ENCODE measurements at regions not wholly inside any gene's neighbourhood (a gene's known extent, or its start where the extent isn't known, plus 50 kb on each side); places are given as distances from the start of the nearest gene placed in this dataset.
"Not testable (repeated sequence)": the region's sequence is repeated elsewhere in the genome, so short reads cannot be mapped to it uniquely, and the experiment has no call there.

DNA sequence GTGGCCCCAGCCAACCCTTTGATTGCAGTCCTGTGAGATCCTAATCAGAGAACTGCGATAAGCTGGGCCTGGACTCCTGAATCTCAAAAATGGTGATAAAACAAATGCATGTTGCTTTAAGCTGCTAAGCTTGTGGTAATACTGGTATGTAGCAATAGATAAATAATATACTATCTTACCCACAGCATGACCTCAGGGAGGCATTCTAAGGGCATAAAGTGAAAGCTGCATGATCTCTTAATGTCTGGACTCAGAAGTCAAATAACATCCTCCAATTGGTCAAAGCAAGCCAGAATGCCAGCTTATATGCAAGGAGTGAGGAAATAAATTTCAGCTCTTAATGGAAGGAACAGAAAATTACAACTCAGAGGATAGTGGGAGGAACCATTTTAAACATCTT lies 246.1 kb downstream of the FSIP2 start:
- H3K27ac ChIP-seq = no peak overlapping the region
- no peaks in the 10 kb centered on the region for H3K36me3 ChIP-seq
- TF ChIP-seq POLR2A (IDR thresholded peaks at IDR 0.05) = no peak
- TF ChIP-seq, protein P1, sequence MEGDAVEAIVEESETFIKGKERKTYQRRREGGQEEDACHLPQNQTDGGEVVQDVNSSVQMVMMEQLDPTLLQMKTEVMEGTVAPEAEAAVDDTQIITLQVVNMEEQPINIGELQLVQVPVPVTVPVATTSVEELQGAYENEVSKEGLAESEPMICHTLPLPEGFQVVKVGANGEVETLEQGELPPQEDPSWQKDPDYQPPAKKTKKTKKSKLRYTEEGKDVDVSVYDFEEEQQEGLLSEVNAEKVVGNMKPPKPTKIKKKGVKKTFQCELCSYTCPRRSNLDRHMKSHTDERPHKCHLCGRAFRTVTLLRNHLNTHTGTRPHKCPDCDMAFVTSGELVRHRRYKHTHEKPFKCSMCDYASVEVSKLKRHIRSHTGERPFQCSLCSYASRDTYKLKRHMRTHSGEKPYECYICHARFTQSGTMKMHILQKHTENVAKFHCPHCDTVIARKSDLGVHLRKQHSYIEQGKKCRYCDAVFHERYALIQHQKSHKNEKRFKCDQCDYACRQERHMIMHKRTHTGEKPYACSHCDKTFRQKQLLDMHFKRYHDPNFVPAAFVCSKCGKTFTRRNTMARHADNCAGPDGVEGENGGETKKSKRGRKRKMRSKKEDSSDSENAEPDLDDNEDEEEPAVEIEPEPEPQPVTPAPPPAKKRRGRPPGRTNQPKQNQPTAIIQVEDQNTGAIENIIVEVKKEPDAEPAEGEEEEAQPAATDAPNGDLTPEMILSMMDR (IDR thresholded peaks at IDR 0.05) = no peak
- no peaks in the 10 kb centered on the region for H3K9me3 ChIP-seq
- intact Hi-C loops (cut with DNase I; ENCODE audit: low total_unique reads) = no loop called here
- DNase-seq = no peak
- no peaks in the 10 kb centered on the region for H3K27me3 ChIP-seq
- H3K4me3 ChIP-seq = no peak overlapping the region
- no peaks in the 10 kb centered on the region for H3K4me1 ChIP-seq

DNA sequence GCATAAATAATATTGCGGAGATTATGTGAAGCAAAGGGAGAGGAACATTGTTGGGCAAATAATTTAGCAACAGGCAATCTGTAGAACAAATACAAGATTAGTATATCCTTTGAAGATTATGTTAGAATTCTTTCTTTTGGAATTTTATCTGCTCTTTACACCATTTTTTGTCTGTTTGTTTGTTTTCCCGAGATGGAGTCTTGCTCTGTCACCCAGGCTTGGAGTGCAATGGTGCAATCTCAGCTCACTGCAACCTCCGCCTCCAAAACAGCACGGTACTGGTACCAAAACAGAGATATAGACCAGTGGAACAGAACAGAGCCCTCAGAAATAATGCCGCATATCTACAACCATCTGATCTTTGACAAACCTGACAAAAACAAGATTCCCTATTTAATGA lies 250.3 kb downstream of the FSIP2 start:
- DNase-seq; H3K4me1 ChIP-seq; H3K27ac ChIP-seq; intact Hi-C loops (cut with DNase I; ENCODE audit: low total_unique reads); H3K36me3 ChIP-seq; H3K9me3 ChIP-seq; H3K4me3 ChIP-seq; H3K27me3 ChIP-seq: not testable (repeated sequence)

DNA sequence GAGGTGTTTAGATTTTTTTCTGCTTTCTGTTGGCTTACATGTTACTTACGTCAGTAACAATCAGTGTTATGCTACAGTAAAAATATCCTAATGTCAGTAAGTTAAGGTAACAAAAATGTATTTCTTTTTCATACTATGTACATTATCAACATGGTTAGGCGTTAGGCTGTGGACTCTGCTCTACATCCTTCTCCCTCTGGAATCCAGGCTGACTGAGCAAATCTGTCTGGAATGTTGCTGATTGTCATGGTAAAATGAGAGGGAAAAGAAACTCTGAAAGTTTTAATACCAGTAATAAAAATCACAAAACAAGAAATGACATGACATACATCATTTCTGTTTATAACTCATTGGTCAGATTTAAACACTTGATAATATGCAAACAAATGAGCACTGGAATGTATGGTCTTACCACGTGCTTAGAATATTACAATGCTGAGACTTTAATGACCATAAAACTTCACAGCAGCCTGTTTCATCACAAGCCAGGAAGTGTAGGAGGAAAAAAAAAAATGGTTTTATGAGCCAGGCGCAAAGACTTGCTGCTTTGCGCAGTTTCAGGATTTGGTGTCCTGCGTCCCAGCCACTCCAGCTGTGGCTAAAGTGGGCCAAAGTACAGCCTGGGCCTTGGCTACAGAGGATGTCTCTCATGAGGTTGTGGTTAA lies 252.4 kb downstream of the FSIP2 start:
- no peak for DNase-seq
- Histone ChIP-seq H3K27me3 (no peaks in the 10 kb centered on the region), H3K4me1 (no peaks in the 10 kb centered on the region), H3K9me3 (no peaks in the 10 kb centered on the region), H3K36me3 (no peaks in the 10 kb centered on the region), H3K4me3 (no peak overlapping the region), H3K27ac (no peak overlapping the region)
- intact Hi-C loops (cut with DNase I; ENCODE audit: low total_unique reads) = no loop called here
- TF ChIP-seq, protein P1 (IDR thresholded peaks at IDR 0.05) = no peak
- TF ChIP-seq POLR2A (IDR thresholded peaks at IDR 0.05) = no peak

DNA sequence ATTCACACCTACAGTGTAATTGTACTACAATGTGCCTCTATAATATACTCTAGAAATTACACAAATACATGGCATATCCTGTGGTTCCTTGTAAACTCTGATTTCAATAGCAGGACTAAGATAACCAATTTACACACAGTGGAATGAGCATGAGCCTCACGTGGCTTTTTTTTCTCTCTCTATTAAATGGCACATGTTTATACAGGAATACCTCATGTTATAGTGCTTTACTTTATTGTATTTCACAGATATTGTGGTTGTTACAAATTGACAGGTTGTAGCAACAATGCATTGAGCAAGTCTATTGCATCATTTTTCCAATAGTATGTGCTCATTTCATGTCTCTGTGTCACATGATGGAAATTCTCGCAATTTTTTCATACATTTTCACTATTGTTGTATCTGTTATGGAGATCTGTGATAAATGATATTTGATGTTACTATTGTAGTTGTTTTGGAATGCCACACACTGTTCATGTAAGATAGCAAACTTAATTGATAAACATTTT lies 260.0 kb downstream of the FSIP2 start:
- Histone ChIP-seq H3K36me3 (no peaks in the 10 kb centered on the region), H3K27ac (no peak overlapping the region), H3K9me3 (no peaks in the 10 kb centered on the region), H3K27me3 (no peaks in the 10 kb centered on the region), H3K4me1 (no peaks in the 10 kb centered on the region), H3K4me3 (no peak overlapping the region)
- DNase-seq = no peak
- intact Hi-C loops (cut with DNase I; ENCODE audit: low total_unique reads) = no loop called here
- TF ChIP-seq, protein P1 (IDR thresholded peaks at IDR 0.05) = no peak
- no peak for TF ChIP-seq POLR2A (IDR thresholded peaks at IDR 0.05)

DNA sequence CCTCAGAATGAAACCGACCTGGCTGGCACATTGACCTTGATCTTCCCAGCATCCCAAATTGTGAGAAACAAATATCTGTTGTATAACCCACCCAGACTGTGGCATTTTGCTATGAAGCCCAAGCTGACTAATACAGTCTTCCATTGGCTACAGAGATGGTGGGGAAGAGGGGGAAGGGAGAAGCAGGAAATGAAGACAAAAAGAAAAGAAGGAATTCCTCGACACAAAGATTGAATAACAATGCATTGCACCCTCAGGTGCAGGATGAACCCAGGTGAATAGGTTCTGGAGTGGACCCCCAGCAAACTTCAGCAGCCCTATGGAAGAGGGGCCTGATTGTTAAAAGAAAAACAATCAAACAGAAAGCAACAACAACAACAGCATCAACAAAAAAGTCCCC lies 270.7 kb downstream of the FSIP2 start:
- H3K27ac ChIP-seq = no peak overlapping the region
- no peak for DNase-seq
- H3K4me3 ChIP-seq = no peak overlapping the region
- no peaks in the 10 kb centered on the region for H3K4me1 ChIP-seq
- H3K36me3 ChIP-seq = no peaks in the 10 kb centered on the region
- peaks cover 0 to 10% of the 10 kb centered on the region in 2 donors for H3K9me3 ChIP-seq
- no peak for TF ChIP-seq POLR2A (IDR thresholded peaks at IDR 0.05)
- TF ChIP-seq, protein P1 (IDR thresholded peaks at IDR 0.05) = no peak
- H3K27me3 ChIP-seq = no peaks in the 10 kb centered on the region
- intact Hi-C loops (cut with DNase I; ENCODE audit: low total_unique reads) = no loop called here
